ENCODE measurements at regions not wholly inside any gene's neighbourhood (a gene's known extent, or its start where the extent isn't known, plus 50 kb on each side); places are given as distances from the start of the nearest gene placed in this dataset.

GRCh38 chr1:232239522-232239921 is 390.4 kb downstream of the SIPA1L2 start:
- TF ChIP-seq RXRA (IDR thresholded peaks at IDR 0.05; ENCODE audit: borderline replicate concordance, low read depth) (no peak), RAD21 (IDR thresholded peaks at IDR 0.05; ENCODE audit: low read length) (no peak), CTCF (IDR thresholded peaks at IDR 0.05) (no peak), EP300 (IDR thresholded peaks at IDR 0.05; ENCODE audit: borderline replicate concordance in 1 of 2, low read depth in 1 of 2, low read length in 1 of 2) (no peak), USF2 (IDR thresholded peaks at IDR 0.05; ENCODE audit: borderline replicate concordance, low read depth, low read length) (no peak), POLR2AphosphoS5 (IDR thresholded peaks at IDR 0.05; ENCODE audit: low read depth, low read length) (no peak), MEF2A (IDR thresholded peaks at IDR 0.05; ENCODE audit: borderline replicate concordance, low read depth) (no peak), SIN3A (IDR thresholded peaks at IDR 0.05; ENCODE audit: borderline replicate concordance, low read depth, low read length) (no peak), ZBTB33 (IDR thresholded peaks at IDR 0.05; ENCODE audit: borderline replicate concordance, low read depth) (no peak), ELF1 (IDR thresholded peaks at IDR 0.05) (no peak), JUND (IDR thresholded peaks at IDR 0.05) (no peak), NRF1 (IDR thresholded peaks at IDR 0.05; ENCODE audit: low read depth, low read length) (no peak), USF1 (IDR thresholded peaks at IDR 0.05; ENCODE audit: borderline replicate concordance, low read depth) (no peak)

All from SK-N-SH (cell line).